Left kidney (tissue), 1 donor: ENCODE measurements at regions not wholly inside any gene's neighbourhood (a gene's known extent, or its start where the extent isn't known, plus 50 kb on each side); places are given as distances from the start of the nearest gene placed in this dataset.

Experiments
- DNase-seq: peaks from one replicate; pipeline ENCODE4 v3.0.0-alpha.2; 2013

DNA sequence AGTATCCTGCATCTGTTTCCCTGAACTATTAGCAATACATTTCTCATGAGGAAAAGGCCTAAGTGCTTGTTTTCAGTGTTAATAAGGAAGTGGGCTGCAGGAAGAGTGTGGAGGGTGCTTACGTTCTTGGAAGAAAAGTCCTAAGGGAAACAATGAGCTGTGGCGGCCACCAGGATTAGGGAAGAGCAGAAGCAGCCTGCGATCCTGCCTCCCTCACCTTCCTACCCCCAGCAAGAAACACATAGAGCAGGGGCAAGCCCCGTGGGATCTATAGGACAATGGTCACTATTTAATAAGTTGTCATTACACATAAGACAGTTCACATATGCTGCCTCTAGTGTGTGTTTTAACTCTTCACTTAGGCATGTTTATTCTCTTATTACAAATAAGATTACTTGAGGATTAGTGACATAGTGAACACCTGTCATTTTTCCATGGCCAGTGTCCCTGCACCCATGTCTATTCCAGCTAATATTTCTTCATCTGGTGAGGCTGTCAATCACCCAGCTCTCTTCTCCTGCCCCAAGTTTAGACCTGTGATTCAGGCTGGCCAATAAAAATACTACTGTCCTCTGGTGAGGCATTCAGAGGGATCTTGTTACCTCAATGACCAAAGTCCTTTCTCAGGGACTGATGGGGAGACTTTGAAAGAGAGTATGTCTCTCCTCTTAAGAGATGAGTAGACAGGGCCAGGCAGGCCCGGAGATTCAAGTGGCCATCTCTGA lies 510.9 kb upstream of the CELF4 start:
- DNase-seq: no peak

DNA sequence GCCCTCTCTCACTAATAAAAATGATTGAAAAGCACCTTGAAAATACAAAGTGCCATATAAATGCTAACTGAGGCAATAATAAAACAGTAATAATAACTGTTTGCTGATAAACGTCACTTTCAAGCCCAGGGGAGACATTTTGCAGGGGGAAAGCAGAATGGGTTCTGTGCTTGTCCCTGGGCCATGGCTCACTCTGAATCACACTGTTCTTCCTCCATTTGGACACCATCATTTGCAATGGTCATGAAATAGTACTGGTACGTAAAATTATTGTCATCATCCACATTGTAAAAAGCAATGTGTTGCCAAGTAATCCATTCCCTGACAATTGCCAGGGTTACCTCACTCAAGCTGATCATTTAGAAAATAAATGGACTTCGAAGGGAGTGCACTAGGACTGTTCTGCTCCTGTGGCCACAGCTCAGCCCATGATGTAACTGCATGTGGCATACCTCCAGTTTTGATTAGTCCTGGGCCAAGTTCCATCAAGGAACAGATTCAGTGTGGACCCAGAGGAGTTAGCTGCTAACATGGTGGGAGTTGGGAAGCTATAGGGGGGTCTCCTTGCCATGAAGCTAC lies 508.8 kb upstream of the CELF4 start:
- no peak for DNase-seq

DNA sequence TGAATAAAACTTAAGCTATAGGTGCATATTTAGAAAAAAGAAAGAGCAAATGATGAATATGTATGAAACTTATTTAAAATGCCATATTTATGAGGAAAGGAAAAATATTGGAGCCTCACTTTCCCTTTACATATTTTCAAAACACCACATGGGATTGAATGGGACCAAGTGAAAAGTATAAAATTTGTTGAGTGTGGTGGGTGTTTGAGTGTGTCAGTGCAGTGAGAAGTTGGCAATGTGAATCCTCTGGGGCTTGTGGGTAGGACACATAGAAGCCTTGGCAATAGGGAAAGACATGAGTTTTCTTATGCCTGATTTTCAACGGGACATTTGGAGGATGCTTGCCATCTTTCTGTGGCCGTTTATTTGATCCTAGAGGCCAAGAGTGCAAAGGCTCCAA lies 502.2 kb upstream of the CELF4 start:
- DNase-seq: no peak

DNA sequence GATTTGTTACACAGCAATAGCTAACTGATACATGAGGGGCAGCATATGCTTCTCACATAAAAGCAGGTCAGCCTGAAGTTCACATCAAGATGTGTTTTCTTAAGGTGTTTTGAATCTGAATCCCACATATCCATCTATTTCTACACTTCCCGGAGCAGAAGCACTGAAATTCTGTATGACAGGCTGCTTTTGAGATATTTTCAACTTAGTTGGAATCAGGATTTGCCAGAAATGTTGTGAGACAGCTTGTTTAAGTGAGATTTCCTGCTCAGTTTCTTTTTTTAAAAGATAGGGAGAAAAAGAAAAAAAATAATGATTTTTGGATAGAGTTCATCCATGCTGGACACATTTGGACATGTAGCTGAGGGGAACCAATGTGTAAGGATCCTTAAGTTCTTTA lies 501.5 kb upstream of the CELF4 start:
- DNase-seq: no peak

DNA sequence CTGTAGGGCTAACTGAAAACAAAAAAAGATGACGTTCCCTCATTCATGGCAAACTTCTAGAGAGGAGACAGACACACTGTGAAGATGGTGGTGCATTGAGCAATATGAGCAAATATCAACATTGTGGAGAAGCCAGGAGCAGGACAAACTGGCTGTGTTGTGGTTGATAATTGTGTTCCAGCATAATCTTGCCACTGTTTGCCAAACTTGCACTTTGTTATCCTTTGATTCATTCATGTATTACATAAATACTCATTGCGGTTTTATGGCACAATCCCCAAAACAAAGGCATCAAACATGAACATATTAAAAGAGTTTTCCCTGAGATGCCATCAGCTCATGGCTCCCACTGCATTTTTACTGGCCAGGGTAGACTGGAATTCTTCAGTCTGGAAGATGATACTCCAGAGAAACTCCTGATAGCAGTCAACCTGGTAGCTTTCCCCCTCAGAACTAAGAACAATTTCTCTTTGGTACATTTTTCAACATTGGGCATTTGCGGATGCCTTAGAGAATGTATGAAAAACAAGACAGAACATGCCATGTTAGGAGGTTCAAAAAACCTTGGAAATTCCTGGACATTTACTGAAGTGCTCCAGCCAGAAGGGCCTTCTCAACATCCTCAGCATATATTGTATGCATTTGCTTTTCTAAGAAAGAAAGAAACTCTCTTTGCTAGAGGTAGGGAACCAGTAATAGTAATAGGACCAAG lies 487.4 kb upstream of the CELF4 start:
- DNase-seq: no peak

DNA sequence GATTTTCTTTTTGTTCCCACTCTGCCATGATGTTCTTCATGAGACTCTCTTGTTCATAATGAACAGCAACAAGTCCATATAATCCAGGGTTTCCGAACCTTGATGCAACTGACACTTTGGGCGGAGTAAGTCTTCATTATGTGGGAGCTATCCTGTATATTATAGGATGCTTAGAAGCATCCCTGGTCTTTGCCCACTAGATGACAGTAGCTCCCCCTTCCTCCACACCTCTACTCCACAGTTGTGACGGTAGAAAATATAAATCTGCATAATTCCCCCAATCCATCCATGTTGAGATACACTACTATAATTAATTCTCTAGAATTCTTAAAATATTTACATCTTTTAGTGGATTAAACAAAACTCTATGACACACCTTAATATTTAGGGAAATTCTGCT lies 482.2 kb upstream of the CELF4 start:
- no peak for DNase-seq

DNA sequence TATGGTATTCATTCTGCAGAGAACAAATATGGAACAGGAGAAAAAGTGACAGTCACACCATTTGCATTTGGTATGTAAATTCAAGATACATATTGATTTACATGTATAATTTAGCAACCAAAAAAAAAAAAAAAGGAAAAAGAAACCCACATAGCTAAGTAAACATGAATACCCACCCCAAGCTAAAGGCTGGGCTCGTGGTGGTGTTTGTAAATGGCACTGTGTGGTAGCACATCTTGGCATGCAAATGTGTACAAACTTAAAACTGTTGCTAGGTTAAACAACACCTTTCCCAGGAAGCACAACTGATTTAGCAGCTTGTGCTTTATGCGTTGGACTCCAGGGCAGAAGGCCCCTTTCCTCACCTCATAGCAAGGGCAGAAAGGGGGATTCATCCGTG lies 481.1 kb upstream of the CELF4 start:
- no peak for DNase-seq

DNA sequence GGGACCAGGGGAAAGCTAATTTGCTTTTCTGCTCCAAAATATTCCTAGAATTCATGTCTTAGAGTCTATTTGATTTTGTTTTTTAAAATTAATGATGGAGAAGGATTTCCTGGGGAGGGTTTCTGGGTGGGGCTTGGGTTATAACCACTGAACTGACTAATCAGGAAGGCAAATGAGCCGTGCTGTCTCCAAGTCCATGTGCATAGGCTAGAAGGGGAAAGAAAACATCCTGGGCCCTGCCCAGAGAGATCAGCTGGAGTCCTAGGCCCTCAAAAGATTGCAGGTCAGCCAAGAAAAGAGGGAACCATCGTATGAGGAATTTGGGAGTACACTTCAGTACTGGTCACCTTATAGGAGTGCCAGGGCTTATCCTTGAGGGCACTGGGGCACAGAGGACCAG lies 480.2 kb upstream of the CELF4 start:
- DNase-seq: no peak

DNA sequence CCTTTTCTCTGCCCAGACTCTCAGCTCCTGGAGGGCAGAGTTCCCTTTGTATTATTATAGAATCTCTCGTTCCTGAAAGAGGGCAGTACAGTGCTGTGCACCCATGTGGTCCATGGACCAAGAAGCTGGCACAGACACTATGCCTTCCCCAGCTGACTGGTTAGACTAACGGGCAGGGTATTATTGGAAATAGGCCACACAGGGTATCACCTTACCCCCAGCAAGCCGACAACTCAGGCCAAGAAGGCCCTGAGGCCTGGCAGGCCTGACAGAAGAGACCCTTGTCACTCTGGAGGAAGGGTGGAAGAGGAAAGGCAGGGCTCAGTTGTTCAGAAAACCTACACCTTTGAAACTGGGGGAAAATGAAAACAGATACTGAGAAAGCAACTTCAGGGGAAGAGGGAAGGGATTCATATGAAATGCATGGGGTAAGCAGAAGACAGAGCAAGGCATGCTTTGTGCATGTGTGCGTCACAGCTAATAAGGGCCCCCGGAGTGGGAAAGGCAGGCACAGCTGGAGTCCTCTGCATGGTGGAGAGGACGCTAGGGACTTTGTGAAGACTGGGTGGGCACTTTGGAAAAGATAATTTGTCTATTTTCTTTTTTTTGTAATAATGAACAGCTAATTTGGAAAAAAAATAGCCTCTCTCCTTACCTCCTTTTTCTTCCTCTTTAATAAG lies 476.8 kb upstream of the CELF4 start:
- DNase-seq: no peak

DNA sequence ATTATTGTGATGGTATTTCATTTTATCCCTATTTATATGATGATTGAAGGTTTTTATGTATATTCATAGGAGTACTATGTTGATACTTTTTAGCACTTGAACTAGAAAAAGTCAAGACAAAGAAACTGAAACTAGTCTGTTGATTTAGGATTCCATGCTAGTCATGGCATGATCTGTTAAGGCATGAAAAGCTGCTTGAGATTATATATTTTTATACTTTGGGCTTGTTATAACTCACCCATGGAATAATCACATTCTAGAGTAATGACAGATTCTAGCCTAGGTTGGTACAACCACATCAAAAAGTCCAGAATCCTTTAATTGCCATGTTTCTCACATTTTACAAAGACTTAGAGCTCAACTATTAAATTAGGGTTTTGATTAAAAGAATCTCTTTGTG lies 472.6 kb upstream of the CELF4 start:
- DNase-seq: no peak

DNA sequence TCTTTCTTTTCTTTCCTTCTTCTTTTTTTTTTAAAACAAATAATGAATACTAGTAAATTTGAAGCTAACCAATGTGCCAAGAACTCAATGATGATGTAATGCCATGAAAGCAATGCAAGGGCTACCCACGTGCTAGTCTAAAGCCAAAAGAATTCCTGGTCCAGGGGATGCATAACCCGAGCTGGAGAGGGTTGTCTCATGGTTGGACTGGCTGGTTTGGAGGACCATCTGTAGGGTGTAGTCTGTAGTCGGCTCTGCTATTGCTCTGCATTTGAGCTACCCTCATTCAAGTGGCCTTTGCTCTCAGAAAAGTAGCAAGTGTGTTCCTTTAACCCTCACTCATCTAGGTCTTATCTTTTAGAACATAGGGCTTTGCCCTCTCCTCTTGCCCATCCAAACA lies 469.6 kb upstream of the CELF4 start:
- no peak for DNase-seq

DNA sequence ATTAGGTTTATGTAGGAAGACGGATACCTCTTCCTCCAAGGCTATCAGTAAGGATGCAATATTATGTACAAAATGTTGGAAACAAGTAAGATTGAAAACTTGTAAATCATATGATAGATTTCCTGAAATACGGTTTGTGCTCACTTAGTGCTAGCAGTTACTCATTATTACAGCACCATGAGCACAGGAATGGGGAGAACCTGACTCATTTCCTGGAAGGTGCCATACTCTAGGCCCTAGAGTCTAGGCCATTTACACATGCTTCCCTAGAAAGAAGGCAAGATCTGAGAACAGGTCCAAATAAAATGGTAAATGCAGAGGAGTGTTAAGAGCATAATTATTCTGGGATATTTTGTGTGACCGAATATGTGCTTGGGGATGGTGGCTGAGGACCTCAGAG lies 467.7 kb upstream of the CELF4 start:
- no peak for DNase-seq

DNA sequence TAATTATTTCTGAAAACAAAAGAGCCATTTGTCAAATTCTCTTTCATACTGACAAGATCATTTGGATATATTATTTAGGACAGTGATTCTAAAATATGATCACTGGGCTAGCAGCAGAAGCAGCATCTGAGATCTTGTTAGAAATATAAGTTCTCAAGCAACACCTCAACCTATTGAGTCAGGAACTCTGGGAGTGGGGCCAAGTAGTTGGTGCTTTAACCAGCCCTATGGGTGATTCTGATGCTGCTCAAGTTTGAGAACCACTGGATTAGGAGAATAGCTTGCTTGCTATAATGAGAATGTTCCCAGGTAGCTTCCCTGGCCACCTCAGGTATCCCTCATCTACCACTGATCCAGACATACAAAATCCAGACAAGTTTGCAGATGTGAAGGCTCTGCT lies 466.9 kb upstream of the CELF4 start:
- no peak for DNase-seq

DNA sequence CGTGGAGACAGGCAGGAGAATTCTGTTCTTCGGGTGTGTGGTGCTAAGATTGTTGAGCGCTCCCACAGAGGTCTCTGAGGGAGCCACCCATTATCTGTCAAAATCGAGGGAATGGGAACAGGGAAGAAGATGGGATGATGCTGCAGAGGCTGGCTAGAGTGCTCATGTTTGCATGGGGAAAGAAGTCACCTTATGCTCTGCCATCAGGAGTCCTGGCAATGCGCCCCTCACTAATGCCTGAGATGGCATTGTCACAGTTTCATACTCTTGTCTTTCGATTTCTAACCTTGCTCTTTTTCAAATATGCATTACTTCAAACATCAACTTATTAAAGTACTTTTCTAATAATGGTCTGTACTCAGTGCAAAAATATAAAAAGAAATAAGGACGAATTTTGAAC lies 463.3 kb upstream of the CELF4 start:
- no peak for DNase-seq

DNA sequence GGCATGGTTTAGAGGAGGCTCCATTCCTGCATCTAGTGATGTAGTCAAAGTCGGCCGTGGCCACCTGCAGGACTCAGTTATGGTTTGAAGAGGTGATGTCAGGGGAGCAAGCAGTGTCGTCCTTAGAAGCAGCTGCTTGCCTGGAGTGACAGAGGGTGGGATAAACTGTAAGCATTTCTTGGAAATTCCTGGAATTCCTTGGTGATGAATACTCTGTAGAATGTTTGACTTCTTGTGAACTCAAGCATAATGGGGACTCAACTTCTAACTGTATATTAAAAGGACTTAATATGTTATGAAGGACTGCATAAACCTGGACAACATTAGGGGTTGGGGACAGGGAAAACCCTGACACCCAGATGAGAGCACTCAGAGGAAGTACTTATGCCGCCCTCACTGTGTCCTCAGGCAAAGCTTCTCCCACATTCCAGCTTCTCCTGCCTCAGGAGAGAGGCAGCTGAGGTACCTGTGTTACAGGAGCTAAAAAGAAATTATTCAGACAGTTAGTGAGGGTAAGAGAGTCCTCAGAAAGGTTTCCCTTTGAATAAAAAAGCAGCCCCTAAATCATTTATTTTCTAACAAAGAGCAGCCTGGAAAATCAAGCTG lies 459.9 kb upstream of the CELF4 start:
- DNase-seq: no peak

DNA sequence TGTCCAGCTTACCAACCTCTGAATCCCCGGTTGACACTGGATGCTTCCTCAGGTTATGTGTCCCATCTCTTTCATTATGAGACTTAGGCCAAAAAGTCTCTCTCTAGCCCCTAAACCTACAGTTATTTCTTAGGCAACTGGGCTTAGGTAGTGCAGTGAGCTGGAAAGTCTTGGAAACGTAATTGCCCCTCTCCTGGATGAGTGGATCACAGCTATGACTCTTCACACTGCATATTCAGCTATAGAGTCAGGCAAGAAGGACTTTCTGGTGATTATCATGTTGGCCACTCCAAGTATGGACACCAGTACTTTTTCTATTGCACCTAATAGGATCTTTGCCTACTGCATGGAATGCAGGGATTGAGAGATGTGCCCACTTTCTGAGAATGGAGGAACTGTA lies 458.3 kb upstream of the CELF4 start:
- DNase-seq: no peak

DNA sequence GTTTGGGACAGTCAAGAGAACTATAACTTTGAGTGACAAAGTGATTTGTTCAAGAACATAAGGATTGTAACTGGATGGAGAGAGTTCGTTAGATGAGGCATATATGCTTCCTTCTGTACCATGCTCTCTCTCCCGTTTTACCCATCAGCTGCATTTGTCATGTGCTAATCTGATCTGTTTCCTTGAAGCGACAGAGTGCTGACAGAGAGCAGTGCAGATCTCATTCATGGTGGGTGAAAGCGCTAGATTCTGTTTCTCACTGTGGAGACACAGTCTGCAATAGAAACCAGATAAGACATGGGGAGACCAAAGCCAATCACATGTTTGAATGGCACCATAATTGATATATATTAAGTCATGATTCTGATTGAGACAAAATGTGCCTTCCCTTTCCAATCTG lies 456.6 kb upstream of the CELF4 start:
- DNase-seq: no peak

DNA sequence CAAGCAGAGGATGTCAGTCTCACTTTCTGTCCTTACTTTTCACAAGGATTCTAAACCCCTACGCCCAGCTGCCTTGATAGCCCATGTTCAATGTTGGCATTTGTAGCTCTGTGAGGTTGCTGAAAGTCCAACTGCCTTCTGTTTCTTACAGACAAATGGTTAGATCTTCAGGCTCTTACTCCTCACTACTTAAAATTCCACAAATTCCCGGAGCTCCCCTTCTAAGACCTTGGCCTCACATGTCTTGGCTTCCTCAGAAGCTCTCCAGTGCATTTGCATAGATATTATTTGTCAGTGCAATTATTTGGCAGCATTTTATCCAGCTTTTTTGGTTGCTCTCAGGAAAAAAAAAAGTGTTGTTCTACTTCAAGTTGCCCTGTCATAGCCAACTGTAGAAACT lies 453.7 kb upstream of the CELF4 start:
- DNase-seq: no peak

DNA sequence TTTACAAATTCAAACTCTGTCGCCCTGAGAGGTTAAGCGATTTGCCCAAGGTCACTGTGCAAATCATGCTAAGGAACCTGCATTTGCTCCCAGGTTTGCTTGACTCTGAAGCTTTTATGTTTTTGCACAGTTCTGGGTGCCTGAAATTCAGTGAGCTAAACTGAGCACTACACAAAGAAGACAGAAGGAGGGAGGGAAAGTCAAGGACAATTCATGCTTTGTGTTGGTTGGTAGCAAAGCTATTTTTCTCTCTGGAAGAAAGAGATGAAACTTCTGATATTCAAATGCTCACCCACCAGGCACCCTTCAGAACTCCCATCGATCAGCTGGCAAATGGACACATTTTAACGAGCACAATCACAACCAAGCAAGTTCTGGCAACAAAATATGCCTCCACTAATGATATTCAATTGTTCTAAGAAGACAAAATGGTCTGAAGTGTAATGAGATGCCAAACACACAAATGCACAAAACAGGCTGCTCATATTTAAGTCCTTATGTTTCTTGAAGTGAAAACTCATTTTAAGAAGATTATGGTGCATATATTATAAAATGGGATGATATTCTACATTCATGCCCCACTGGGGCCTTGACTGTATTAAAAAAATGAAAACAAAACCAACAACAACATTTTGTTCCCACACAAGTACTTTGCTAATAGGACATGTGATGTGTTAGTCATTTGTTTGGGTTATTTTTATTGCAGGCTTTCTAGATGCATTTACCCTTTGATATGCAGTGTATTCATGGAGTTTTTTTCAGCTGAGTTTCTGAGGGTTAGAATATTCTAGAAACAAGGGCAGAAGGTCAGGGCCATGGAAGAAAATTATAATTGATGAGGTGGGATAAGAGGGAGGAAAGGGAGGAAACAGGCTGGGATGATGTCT lies 445.6 kb upstream of the CELF4 start:
- DNase-seq: no peak

DNA sequence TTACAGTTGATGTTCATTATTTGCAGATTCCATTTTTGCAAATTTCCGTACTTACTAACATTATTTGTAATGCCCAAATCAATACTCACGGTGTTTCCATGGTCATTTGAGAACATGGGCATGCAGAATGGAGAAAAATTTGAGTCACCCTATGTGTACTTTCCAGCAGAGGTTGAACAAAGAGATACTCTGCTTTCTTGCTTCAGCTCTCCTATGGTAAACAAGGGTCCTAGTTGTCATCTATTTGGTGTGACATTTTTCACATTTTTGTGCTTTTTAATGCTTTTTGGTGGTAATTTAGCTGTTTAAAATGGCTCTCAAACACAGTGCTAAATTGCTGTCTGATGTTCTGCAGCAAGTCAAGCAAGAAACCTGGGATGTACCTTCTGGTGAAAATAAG lies 444.4 kb upstream of the CELF4 start:
- DNase-seq: no peak

DNA sequence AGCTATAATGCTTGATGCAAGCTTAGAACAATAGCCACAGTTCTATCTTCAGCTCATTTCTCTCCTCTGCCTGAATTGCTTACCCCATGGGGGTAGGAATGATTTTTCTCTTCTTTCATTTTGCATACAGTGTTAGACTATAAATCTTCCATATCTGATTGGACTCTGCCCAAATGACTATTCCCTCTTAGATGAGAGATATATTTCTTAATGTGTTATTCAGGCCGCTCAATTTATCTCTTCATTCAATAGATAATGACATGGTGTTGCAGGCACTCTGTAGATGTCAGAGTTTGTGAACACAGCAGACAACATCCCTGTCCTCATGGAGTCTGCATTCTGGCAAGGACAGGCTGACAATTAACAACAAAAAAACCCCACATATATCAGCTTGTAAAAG lies 443.7 kb upstream of the CELF4 start:
- DNase-seq: no peak
